ENCODE measurements at regions not wholly inside any gene's neighbourhood (a gene's known extent, or its start where the extent isn't known, plus 50 kb on each side); places are given as distances from the start of the nearest gene placed in this dataset.

GRCh38 chr2:122652670-122653069 is 897.2 kb downstream of the TSN start (continued):
- TF ChIP-seq JUND (IDR thresholded peaks at IDR 0.05; ENCODE audit: borderline replicate concordance, low read depth, low read length) (no peak), JUND (tag; IDR thresholded peaks at IDR 0.05; ENCODE audit: borderline replicate concordance, low read depth, low read length) (no peak), THRAP3 (IDR thresholded peaks at IDR 0.05; ENCODE audit: borderline replicate concordance) (no peak), ZC3H8 (IDR thresholded peaks at IDR 0.05) (no peak)

- FAIRE-seq: no peak
- ChIA-PET POLR2A (no interaction called here), CTCF (ENCODE audit: low intra/inter-chr PET ratio) (no interaction called here)
- Histone ChIP-seq H3K9me3 (replicated peaks; ENCODE audit: control insufficient read depth, insufficient read depth, low read depth, low read length) (no peaks in the 10 kb centered on the region), H3K79me2 (ENCODE audit: control insufficient read depth, insufficient read depth, low read length) (no peaks in the 10 kb centered on the region), H3K4me2 (ENCODE audit: insufficient read depth, low read length) (no peak overlapping the region), H3K9ac (ENCODE audit: insufficient read depth in 1 of 2, low read depth in 2 of 2, low read length in 2 of 2) (no peak overlapping the region), H3K36me3 (ENCODE audit: control insufficient read depth, insufficient read depth, low read length) (no peaks in the 10 kb centered on the region), H3K27ac (ENCODE audit: extremely low read depth, low read depth, low read length) (no peak overlapping the region), H3K4me1 (replicated peaks in 1 of 2; ENCODE audit: control insufficient read depth in 2 of 2, insufficient read depth in 2 of 2, low read length in 2 of 2) (no peaks in the 10 kb centered on the region), H3K27me3 (ENCODE audit: control insufficient read depth in 2 of 2, insufficient read depth in 2 of 2, low read length in 2 of 2) (no peaks in the 10 kb centered on the region), H2AFZ (ENCODE audit: low read depth, low read length) (no peak overlapping the region), H3K9me1 (ENCODE audit: control insufficient read depth, insufficient read depth, low read length) (no peaks in the 10 kb centered on the region), H4K20me1 (replicated peaks; ENCODE audit: control insufficient read depth, insufficient read depth, low read length) (no peaks in the 10 kb centered on the region), H3K4me3 (no peak overlapping the region)
- no peak for DNase-seq (ENCODE audit: extremely low read depth in 1 of 4, low spot score in 3 of 4)
- BruUV-seq (replicated peaks): no TSS peak
- intact Hi-C loops (cut with micrococcal nuclease): no loop called here
- no peak for ATAC-seq
- in situ Hi-C loops (cut with MboI): no loop called here
- 0% methylated on average over 3 of the region's 3 CpGs for WGBS (ENCODE audit: insufficient coverage, low coverage, missing lambda C conversion rate)
- TF ChIP-seq YBX1 (IDR thresholded peaks at IDR 0.05): no peak
- TF ChIP-seq PCBP1 (IDR thresholded peaks at IDR 0.05; ENCODE audit: low read depth, low read length, poor library complexity, severe bottlenecking): no peak
- no peak for TF ChIP-seq SFPQ (IDR thresholded peaks at IDR 0.05; ENCODE audit: low read depth, low read length)
- no peak for TF ChIP-seq ELK3 (CRISPR knock-in tag; IDR thresholded peaks at IDR 0.05)
- no peak for TF ChIP-seq ZBTB12 (CRISPR knock-in tag; IDR thresholded peaks at IDR 0.05)
- no peak for TF ChIP-seq ELF2 (CRISPR knock-in tag; IDR thresholded peaks at IDR 0.05)
- TF ChIP-seq ETS2 (tag; IDR thresholded peaks at IDR 0.05; ENCODE audit: borderline replicate concordance, poor library complexity, severe bottlenecking): no peak
- no peak for TF ChIP-seq TCF7L2 (IDR thresholded peaks at IDR 0.05; ENCODE audit: low read depth, low read length)
- TF ChIP-seq SMAD4 (CRISPR knock-in tag; conservative IDR thresholded peaks at IDR 0.05): no peak
- TF ChIP-seq TCF3 (CRISPR knock-in tag; IDR thresholded peaks at IDR 0.05): no peak
- TF ChIP-seq, protein P1, sequence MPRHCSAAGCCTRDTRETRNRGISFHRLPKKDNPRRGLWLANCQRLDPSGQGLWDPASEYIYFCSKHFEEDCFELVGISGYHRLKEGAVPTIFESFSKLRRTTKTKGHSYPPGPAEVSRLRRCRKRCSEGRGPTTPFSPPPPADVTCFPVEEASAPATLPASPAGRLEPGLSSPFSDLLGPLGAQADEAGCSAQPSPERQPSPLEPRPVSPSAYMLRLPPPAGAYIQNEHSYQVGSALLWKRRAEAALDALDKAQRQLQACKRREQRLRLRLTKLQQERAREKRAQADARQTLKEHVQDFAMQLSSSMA (CRISPR knock-in tag; IDR thresholded peaks at IDR 0.05): no peak
- no peak for TF ChIP-seq ZNF445 (CRISPR knock-in tag; IDR thresholded peaks at IDR 0.05; ENCODE audit: low read depth)
- TF ChIP-seq ZNF24 (IDR thresholded peaks at IDR 0.05): no peak
- TF ChIP-seq ZKSCAN3 (CRISPR knock-in tag; IDR thresholded peaks at IDR 0.05): no peak
- TF ChIP-seq PURB (CRISPR knock-in tag; IDR thresholded peaks at IDR 0.05; ENCODE audit: low read depth): no peak
Observed at GRCh38 chr2:122656403-122656802, 901.0 kb downstream of the TSN start.
